GM18502 (cell line): ENCODE measurements at regions not wholly inside any gene's neighbourhood (a gene's known extent, or its start where the extent isn't known, plus 50 kb on each side); places are given as distances from the start of the nearest gene placed in this dataset.

Source experiments
- ATAC-seq: cut with Tn5 transposase; IDR thresholded peaks from one replicate; pipeline ENCODE4 v1.9.1; 2021; ENCODE audit warnings: mild to moderate bottlenecking; ENCODE audit not compliant: unreplicated experiment, poor library complexity

GRCh38 chr2:82525744-82526143 is 1933.3 kb downstream of the SUCLG1 start:
- ATAC-seq = no peak

DNA sequence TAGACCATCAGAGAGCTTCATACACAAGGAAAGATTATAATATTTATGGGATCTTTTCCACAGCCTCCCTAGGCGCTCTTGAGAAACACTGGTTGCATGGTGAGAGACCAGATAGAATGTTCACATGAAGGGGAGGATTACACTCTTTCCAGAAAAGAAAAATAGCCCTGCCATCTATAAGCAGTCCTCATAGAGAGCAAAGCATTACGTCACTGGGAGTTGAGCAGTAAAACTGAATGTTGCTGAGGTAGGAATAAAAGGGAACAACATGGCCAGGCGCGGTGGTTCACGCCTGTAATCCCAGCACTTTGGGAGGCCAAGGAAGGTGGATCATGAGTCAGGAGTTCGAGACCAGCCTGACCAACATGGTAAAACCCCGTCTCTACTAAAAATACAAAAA is 1934.3 kb downstream of the SUCLG1 start:
- no peak for ATAC-seq

GRCh38 chr2:82511894-82512293 is 1947.2 kb downstream of the SUCLG1 start:
- ATAC-seq = no peak

GRCh38 chr2:82508702-82509101 is 1950.4 kb downstream of the SUCLG1 start:
- ATAC-seq = no peak

GRCh38 chr2:82507657-82508056 is 1951.4 kb downstream of the SUCLG1 start:
- ATAC-seq = no peak

DNA sequence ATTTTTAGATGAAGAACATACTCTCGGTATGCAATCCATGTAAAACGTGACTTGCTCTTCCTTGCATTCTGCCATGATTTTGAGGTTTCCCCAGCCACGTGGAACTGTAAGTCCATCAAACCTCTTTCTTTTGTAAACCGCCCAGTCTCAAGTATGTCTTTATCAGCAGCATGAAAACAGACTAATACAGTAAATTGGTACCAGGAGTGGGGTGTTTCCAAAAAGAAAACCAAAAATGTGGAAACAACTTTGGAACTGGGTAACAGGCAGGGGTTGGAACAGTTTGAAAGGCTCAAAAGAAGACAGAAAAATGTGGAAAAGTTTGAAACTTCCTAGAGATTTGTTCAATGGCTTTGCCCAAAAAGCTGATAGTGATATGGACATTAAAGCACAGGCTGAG is 1957.9 kb downstream of the SUCLG1 start:
- ATAC-seq = no peak

DNA sequence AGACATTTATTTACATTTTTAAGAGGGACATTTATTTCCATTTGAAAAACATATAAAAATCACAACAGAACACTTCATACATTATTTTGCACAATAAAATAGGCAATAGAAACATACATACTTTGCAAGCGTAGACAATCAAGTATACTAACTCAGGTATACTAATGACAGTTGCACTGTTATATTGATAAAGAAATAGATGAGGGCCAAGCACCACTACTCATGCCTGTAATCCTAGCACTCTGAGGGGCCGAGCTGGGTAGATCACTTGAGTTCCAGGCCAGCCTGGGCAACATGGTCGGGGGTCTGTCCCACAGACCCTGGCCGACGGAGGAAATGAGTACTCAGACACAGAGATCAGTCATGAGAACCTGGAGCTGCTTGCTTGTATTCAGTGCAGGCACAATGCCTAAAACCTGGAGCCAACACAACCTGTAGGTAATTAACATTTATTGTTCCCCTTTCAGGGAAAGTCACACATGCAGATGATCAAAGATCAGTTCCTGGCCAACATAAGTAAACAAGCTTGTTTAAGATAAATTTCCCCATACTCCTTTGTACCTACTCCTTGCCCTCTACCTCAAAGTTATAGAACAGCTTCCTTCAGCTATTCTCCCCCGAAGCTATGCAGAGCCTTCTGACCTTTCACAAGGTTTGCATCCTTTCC is 1960.2 kb downstream of the SUCLG1 start:
- no peak for ATAC-seq

DNA sequence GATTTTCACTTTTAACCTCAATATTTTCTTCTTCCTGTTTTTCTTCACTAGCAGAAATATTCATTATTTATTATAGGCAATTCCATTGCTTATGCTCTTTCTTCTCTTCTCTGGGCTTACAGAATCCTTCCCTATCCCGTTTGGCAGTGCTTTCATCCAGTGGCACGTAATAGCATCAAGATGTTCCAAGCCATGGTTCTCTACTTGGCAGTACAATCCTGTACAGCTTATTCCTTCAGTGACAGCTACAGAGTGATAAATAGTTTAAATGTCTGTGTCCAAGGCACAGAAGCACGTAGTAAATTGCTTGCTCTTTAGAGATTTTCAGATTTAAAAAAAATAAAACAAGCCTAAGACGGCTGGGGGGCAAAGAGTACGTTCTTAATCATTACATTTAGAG is 1964.3 kb downstream of the SUCLG1 start:
- ATAC-seq = no peak

DNA sequence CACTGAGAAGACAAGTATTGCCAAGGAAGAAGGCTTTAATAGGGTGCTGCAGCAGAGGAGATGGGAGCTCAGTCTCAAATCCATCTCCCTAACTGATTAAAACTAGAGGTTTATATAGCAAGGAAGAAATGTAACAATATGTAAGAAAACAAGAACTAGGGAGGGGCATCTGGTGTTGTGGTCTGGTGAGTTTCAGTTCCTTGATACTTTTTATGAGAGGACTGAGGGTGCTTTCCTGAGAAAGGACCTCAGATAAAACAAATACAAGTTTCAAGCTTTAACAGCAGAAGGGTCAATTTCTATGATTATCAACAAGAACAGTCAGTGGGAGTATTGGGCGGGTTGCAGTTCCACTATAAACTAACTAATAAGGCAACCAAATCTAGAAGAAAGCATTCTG is 1967.5 kb downstream of the SUCLG1 start:
- no peak for ATAC-seq

DNA sequence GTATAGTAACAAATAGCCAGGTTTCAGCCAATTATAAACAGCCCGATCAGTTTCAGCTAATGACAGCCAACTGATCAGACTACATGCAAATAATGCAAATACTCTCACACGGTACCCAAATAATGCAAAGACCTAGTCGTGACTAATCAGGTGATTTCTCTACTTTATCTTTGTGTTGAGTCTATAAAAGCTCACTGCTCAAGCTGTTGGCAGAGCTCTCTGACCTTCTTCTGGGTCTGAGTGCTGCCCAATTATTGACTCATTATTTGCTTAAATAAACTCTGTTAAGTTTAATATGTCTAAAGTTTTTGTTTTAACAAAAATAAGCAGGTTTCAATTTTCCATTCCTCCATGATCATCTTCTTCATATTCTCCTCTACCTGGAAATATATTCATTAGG is 1971.7 kb downstream of the SUCLG1 start:
- no peak for ATAC-seq

- no peak for ATAC-seq
These were observed 1973.4 kb downstream of the SUCLG1 start for GRCh38 chr2:82485701-82486100.

- no peak for ATAC-seq
These were observed 1977.9 kb downstream of the SUCLG1 start for GRCh38 chr2:82481207-82481606.

DNA sequence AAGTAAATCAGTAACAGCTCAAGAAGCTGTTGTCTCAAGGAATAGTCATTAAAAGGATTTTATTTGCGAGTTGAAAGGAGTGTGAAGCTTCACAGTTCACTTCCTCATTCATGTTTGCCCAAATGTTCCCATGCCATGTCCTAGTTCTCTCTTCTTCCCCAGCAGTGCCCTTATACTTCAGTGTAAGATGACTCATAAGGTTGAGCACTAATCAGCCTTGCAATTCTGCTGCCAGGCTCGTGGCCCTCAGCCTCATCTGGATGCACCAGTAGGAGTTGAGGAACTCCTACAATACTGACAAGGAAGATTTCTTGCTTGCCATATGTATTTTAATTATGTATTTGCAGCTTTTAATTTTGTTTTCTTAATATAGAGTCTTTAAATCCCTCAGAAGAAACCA is 1980.4 kb downstream of the SUCLG1 start:
- no peak for ATAC-seq

- no peak for ATAC-seq
These were observed 1983.0 kb downstream of the SUCLG1 start for GRCh38 chr2:82476094-82476493.

- ATAC-seq = no peak
These were observed 2030.8 kb downstream of the SUCLG1 start for GRCh38 chr2:82428251-82428650.

DNA sequence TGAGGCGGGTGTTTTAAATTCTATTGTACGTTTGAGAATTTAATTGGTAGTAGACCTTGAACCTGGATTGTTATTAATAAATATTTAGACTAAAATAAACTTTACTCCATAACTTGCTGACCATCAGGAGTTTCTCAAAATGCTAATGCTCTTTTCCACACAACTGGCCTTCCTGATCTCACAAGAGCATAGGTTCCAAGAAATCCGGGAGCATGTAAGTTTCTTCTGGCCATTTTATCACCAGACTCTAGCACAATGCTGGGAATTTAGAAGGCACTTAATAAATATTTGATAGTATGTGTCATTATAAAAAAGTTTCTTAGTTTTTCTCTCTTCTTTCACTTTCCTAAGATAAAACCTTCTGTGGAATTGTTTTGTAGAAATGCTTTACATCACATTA is 2047.1 kb downstream of the SUCLG1 start:
- no peak for ATAC-seq

GRCh38 chr2:82411071-82411470 is 2048.0 kb downstream of the SUCLG1 start:
- no peak for ATAC-seq

- ATAC-seq = no peak
These were observed 2063.5 kb downstream of the SUCLG1 start for GRCh38 chr2:82395531-82395930.

DNA sequence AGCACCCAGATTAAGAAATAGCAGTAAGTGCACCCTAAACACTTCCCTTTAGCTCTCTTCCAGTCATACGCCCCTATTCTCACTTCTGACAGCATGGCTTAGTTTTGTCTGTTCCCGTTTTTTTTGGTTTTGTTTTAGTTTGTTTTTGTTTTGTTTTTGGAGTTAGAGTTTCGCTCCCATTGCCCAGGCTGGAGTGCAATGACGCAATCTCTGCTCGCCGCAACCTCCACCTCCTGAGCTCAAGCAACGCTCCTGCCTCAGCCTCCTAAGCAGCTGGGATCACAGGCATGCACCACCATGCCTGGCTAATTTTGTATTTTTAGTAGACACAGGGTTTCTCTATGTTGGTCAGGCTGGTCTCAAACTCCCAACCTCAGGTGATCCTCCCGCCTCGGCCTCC is 2067.7 kb downstream of the SUCLG1 start:
- ATAC-seq = no peak

DNA sequence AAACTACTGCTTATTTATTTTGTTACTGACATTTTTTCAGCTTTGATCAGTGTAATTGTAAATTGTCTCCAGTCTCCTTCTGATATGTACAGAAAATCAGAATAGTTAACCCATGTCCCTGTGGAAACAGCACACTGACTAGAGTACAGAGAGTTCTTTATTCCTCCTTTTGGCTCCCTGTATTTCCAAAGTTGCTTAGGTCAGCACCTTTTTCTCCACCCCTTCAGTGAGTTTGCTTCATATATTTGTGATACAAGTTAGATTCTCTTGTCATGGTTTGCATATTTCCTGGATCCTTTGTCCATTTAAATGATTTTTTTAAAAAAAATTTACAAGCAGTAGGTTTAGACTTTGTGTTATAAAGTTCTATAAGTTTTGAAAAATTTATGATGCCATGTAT is 2051.1 kb upstream of the LRRTM1 start:
- no peak for ATAC-seq

- ATAC-seq = no peak
These were observed 2041.4 kb upstream of the LRRTM1 start for GRCh38 chr2:82345910-82346309.

GRCh38 chr2:82344670-82345069 is 2040.1 kb upstream of the LRRTM1 start:
- ATAC-seq = no peak

DNA sequence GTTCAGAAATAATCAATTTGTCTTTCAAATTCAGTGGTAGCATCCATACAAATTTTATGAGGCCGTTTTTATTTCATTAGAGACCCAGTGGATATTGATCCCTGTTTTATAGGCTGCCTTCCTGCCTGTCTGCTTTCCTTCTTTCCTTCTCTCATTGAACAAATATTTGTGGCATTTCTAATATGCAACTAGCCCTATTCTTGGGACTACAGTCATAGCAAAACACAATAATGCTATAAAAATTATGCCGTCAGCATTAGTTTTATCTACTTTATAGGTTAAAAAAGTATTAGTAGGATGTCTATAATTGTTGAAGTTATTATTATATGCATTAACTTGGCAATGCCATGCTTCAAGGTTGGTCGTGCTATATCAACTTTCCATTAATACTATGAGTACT is 2037.8 kb upstream of the LRRTM1 start:
- no peak for ATAC-seq
